Tibial artery (tissue), 4 donors: ENCODE measurements at regions not wholly inside any gene's neighbourhood (a gene's known extent, or its start where the extent isn't known, plus 50 kb on each side); places are given as distances from the start of the nearest gene placed in this dataset.

Experiments used
- DNase-seq, 2 donors: peaks; one replicate each; pipeline ENCODE4 v3.0.0-alpha.2; 2019
- H3K27ac ChIP-seq, 2 donors: fragments of 200-600 bp; sonication (generic) in 1 of 2; 1 replicate in 1 of 2; 2 replicates in 1 of 2; pipeline ENCODE4 v1.5.1; 2018 to 2019; ENCODE audit warnings: mild to moderate bottlenecking in 1 of 2
- H3K27me3 ChIP-seq, 2 donors: fragments of 200-600 bp; sonication (generic) in 1 of 2; one replicate each; pipeline versions ENCODE4 v1.5.1 to v1.6.0; 2016 to 2019
- H3K36me3 ChIP-seq, 3 donors: fragments of 200-600 bp; sonication (generic) in 2 of 3; one replicate each; pipeline ENCODE4 v1.5.1; 2016 to 2019; ENCODE audit warnings: mild to moderate bottlenecking in 2 of 3
- H3K4me1 ChIP-seq, 4 donors: fragments of 200-600 bp; sonication (generic) in 2 of 4; 1 replicate in 3 of 4; 2 replicates in 1 of 4; pipeline ENCODE4 v1.5.1; 2016 to 2019
- H3K4me3 ChIP-seq, 2 donors: fragments of 200-600 bp; sonication (generic) in 1 of 2; 1 replicate in 1 of 2; 2 replicates in 1 of 2; pipeline ENCODE4 v1.5.1; 2018 to 2019; ENCODE audit warnings: mild to moderate bottlenecking in 2 of 2
- H3K9me3 ChIP-seq, 3 donors: fragments of 200-600 bp; sonication (generic) in 1 of 3; one replicate each; pipeline ENCODE4 v1.5.1; 2016 to 2019
- intact Hi-C: fragments of 100-400 bp; cut with DNase I; formaldehyde crosslinking; loops from one replicate; pipeline ENCODE4 v1.15.0; 2023; ENCODE audit warnings: low total_unique reads
- TF ChIP-seq, protein P1 (sequence below), 2 experiments: fragments of 200-600 bp in 1 of 2; fragments of 450-650 bp in 1 of 2; IDR thresholded peaks; one replicate each; pipeline ENCODE4 v1.5.1; 2017 to 2019; ENCODE audit warnings: antibody characterized with exemption in 2 of 2, mild to moderate bottlenecking in 1 of 2, moderate library complexity in 1 of 2

- H3K36me3 ChIP-seq: no peaks in the 10 kb centered on the region
- no peak overlapping the region for H3K27ac ChIP-seq
- H3K9me3 ChIP-seq: no peaks in the 10 kb centered on the region
- H3K27me3 ChIP-seq: no peaks in the 10 kb centered on the region
- intact Hi-C loops: no loop called here
- peak in 1 of 2 donors; percentile 53 for DNase-seq
- no peak overlapping the region for H3K4me3 ChIP-seq
- TF ChIP-seq, protein P1, sequence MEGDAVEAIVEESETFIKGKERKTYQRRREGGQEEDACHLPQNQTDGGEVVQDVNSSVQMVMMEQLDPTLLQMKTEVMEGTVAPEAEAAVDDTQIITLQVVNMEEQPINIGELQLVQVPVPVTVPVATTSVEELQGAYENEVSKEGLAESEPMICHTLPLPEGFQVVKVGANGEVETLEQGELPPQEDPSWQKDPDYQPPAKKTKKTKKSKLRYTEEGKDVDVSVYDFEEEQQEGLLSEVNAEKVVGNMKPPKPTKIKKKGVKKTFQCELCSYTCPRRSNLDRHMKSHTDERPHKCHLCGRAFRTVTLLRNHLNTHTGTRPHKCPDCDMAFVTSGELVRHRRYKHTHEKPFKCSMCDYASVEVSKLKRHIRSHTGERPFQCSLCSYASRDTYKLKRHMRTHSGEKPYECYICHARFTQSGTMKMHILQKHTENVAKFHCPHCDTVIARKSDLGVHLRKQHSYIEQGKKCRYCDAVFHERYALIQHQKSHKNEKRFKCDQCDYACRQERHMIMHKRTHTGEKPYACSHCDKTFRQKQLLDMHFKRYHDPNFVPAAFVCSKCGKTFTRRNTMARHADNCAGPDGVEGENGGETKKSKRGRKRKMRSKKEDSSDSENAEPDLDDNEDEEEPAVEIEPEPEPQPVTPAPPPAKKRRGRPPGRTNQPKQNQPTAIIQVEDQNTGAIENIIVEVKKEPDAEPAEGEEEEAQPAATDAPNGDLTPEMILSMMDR (IDR thresholded peaks at IDR 0.05): no peak
- no peaks in the 10 kb centered on the region for H3K4me1 ChIP-seq
Measured at GRCh38 chr2:2682700-2683342, 351.7 kb upstream of the MYT1L start.

GRCh38 chr2:2681711-2682251 lies 350.7 kb upstream of the MYT1L start:
- DNase-seq: no peak
- intact Hi-C loops: no loop called here

GRCh38 chr2:2681085-2681484 lies 350.0 kb upstream of the MYT1L start:
- no peaks in the 10 kb centered on the region for H3K4me1 ChIP-seq
- intact Hi-C loops: no loop called here

More at GRCh38 chr2:2681711-2682251, 350.7 kb upstream of the MYT1L start:
- H3K27ac ChIP-seq: no peak overlapping the region
- H3K9me3 ChIP-seq: no peaks in the 10 kb centered on the region
- no peaks in the 10 kb centered on the region for H3K27me3 ChIP-seq
- no peak overlapping the region for H3K4me3 ChIP-seq
- no peaks in the 10 kb centered on the region for H3K36me3 ChIP-seq
- TF ChIP-seq, protein P1 (IDR thresholded peaks at IDR 0.05): no peak
- no peaks in the 10 kb centered on the region for H3K4me1 ChIP-seq

GRCh38 chr2:2674831-2675230 lies 343.8 kb upstream of the MYT1L start:
- Histone ChIP-seq H3K9me3 (no peaks in the 10 kb centered on the region), H3K27ac (no peak overlapping the region), H3K36me3 (no peaks in the 10 kb centered on the region), H3K4me1 (no peaks in the 10 kb centered on the region), H3K27me3 (no peaks in the 10 kb centered on the region), H3K4me3 (no peak overlapping the region)
- TF ChIP-seq, protein P1 (IDR thresholded peaks at IDR 0.05): no peak
- intact Hi-C loops: no loop called here
- no peak for DNase-seq

More at GRCh38 chr2:2681085-2681484, 350.0 kb upstream of the MYT1L start:
- Histone ChIP-seq H3K4me3 (no peak overlapping the region), H3K36me3 (no peaks in the 10 kb centered on the region), H3K27me3 (no peaks in the 10 kb centered on the region), H3K9me3 (no peaks in the 10 kb centered on the region), H3K27ac (no peak overlapping the region)
- TF ChIP-seq, protein P1 (IDR thresholded peaks at IDR 0.05): no peak
- DNase-seq: no peak

DNA sequence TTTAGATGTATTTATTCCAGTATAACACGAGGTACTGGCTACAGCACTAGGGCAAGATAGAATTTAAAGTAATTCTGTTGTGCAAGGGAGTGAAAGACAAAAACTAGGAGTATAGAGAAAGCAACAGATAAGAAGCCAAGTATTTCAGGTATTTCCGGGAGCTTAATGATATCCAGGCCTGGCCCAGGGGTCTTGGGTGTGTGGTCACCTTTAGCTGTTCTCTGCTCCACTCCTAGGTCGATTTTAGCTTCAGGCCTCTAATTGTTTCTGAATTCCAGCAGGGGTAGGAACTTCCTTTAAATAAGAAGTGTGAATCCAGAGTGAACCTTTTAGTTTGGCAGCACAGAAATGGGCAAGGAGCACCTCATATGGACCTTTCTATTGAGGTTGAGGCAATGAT lies 342.3 kb upstream of the MYT1L start:
- peaks cover 0 to 8% of the 10 kb centered on the region in 2 donors for H3K27me3 ChIP-seq
- TF ChIP-seq, protein P1 (IDR thresholded peaks at IDR 0.05): no peak
- H3K4me3 ChIP-seq: no peak overlapping the region
- no peak overlapping the region for H3K27ac ChIP-seq
- DNase-seq: no peak
- H3K4me1 ChIP-seq: no peaks in the 10 kb centered on the region
- no peaks in the 10 kb centered on the region for H3K36me3 ChIP-seq
- intact Hi-C loops: no loop called here
- no peaks in the 10 kb centered on the region for H3K9me3 ChIP-seq
